RWPE2 (cell line): ENCODE measurements at regions not wholly inside any gene's neighbourhood (a gene's known extent, or its start where the extent isn't known, plus 50 kb on each side); places are given as distances from the start of the nearest gene placed in this dataset.

Source experiments
- ATAC-seq: fragments of 200-7000 bp; cut with Tn5 transposase; 3 replicates; pipeline ENCODE4 v1.9.1; 2021; ENCODE audit warnings: low read depth
- DNase-seq: peaks from one replicate; pipeline ENCODE4 v3.0.0-alpha.2; 2020; ENCODE audit warnings: low spot score
- H3K27ac ChIP-seq: fragments of 450-650 bp; 2 replicates; pipeline ENCODE4 v1.5.1; 2017; ENCODE audit warnings: mild to moderate bottlenecking; ENCODE audit not compliant: poor library complexity, severe bottlenecking
- H3K27me3 ChIP-seq: fragments of 250-450 bp; sonication (Bioruptor Pico); 2 replicates; pipeline ENCODE4 v1.5.1; 2021; ENCODE audit warnings: mild to moderate bottlenecking, moderate library complexity; ENCODE audit not compliant: insufficient read depth, poor library complexity, severe bottlenecking
- H3K36me3 ChIP-seq: fragments of 250-450 bp; sonication (Bioruptor Pico); 2 replicates; pipeline ENCODE4 v1.5.1; 2020; ENCODE audit warnings: low read depth, mild to moderate bottlenecking, moderate library complexity
- H3K4me1 ChIP-seq: fragments of 250-450 bp; sonication (Bioruptor Pico); 2 replicates; pipeline ENCODE4 v1.5.1; 2021; ENCODE audit warnings: mild to moderate bottlenecking, moderate library complexity; ENCODE audit not compliant: insufficient read depth, poor library complexity, severe bottlenecking
- H3K4me3 ChIP-seq: fragments of 250-450 bp; sonication (Bioruptor Pico); 2 replicates; pipeline ENCODE4 v1.5.1; 2021; ENCODE audit warnings: mild to moderate bottlenecking, moderate library complexity; ENCODE audit not compliant: severe bottlenecking
- H3K9me3 ChIP-seq: fragments of 250-450 bp; sonication (Bioruptor Pico); 2 replicates; pipeline ENCODE4 v1.5.1; 2021; ENCODE audit warnings: mild to moderate bottlenecking, moderate library complexity; ENCODE audit not compliant: severe bottlenecking
- TF ChIP-seq, protein P1 (sequence below): fragments of 450-650 bp; IDR thresholded peaks from one replicate; pipeline ENCODE4 v1.5.1; 2017; ENCODE audit warnings: mild to moderate bottlenecking, moderate library complexity; ENCODE audit not compliant: poor library complexity, severe bottlenecking

DNA sequence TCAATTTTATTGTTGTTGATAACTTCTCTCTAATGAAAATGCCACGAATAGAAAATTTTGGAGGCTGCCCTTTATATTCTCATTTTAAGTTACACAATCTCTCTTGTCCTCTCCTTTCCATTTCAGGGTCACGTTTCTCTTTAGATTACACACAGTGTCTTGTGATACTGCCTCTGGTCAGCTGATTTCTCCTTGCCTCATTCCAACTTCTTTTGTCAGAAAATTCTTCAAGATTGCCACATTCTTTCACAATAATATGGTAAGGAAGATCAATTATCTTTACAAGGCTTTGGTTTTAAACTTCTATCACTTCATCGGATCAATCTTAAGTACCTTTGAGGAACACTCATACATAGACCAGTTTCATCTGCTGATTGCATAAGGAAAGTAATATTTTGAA is 370.3 kb downstream of the RFPL4B start:
- Histone ChIP-seq H3K27me3 (no peaks in the 10 kb centered on the region), H3K4me1 (no peaks in the 10 kb centered on the region), H3K4me3 (no peak overlapping the region), H3K36me3 (no peaks in the 10 kb centered on the region), H3K9me3 (no peaks in the 10 kb centered on the region), H3K27ac (no peak overlapping the region)
- ATAC-seq, result no peak
- TF ChIP-seq, protein P1, sequence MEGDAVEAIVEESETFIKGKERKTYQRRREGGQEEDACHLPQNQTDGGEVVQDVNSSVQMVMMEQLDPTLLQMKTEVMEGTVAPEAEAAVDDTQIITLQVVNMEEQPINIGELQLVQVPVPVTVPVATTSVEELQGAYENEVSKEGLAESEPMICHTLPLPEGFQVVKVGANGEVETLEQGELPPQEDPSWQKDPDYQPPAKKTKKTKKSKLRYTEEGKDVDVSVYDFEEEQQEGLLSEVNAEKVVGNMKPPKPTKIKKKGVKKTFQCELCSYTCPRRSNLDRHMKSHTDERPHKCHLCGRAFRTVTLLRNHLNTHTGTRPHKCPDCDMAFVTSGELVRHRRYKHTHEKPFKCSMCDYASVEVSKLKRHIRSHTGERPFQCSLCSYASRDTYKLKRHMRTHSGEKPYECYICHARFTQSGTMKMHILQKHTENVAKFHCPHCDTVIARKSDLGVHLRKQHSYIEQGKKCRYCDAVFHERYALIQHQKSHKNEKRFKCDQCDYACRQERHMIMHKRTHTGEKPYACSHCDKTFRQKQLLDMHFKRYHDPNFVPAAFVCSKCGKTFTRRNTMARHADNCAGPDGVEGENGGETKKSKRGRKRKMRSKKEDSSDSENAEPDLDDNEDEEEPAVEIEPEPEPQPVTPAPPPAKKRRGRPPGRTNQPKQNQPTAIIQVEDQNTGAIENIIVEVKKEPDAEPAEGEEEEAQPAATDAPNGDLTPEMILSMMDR, result no peak
- no peak for DNase-seq

DNA sequence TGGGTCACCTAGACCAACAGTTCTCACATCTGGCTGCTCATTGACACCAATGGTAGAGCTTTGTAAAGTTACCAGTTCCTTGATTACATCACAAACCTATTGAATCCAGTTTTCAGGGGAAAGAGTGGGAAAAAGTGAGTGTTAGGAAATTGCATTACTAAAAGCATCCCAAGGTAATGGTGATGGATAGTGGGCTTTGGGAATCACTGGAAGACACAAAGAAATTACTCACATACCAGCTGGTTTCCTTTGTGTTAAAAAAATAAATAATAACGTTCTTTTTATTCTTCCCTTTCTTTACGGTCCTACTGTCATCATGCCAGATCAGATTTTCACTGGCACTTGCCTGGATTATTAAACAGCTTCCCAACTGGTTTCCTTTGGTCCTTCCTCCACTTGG is 370.7 kb downstream of the RFPL4B start:
- TF ChIP-seq, protein P1, result no peak
- H3K27ac ChIP-seq, result no peak overlapping the region
- no peaks in the 10 kb centered on the region for H3K9me3 ChIP-seq
- no peaks in the 10 kb centered on the region for H3K4me1 ChIP-seq
- no peak for DNase-seq
- no peaks in the 10 kb centered on the region for H3K36me3 ChIP-seq
- H3K4me3 ChIP-seq, result no peak overlapping the region
- no peak for ATAC-seq
- no peaks in the 10 kb centered on the region for H3K27me3 ChIP-seq

DNA sequence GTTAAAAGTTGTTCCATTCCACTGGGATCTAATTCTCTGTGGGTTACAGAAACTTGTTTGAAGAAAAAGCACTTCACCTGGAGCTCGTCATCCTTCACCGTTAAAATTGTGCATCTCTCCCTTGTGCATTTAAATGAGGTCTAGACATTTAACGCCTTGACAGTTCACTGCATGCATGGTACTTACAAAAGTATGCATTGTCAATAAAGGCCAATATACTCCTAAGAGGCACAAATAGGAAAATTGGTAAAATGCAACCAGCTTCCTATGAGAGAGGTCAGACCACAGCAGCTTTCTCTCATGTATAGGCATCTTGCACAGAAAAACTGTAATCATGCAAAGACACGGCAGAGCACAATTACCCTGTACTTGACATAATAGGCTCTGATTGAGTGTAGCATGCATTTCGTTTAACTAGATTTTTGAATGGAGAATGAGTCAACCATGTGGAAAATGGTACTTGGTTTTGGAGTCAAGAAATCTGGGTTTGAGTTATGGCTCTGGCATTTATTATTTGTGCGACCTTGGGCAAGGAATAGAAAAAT is 378.5 kb downstream of the RFPL4B start:
- H3K36me3 ChIP-seq, result no peaks in the 10 kb centered on the region
- H3K4me1 ChIP-seq, result no peaks in the 10 kb centered on the region
- DNase-seq, result no peak
- ATAC-seq, result no peak
- TF ChIP-seq, protein P1, result no peak
- H3K4me3 ChIP-seq, result no peak overlapping the region
- no peaks in the 10 kb centered on the region for H3K9me3 ChIP-seq
- H3K27ac ChIP-seq, result no peak overlapping the region
- H3K27me3 ChIP-seq, result no peaks in the 10 kb centered on the region

DNA sequence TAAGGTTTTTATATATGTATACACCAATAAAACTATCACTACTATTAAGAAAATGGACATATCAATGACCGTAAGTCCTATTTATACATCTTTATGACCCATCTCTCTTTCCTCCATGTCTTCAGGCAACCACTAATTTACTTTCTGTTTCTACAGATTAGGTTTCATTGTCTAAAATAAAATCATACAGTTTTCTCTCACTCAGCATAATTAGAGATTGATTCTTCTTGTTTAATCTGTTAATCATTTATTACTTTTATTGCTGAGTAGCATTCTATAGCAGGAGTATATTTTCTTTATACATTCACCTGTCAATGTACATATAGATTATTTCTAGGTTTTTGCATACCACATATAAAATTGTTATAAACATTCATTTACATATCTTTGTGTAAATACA is 388.0 kb downstream of the RFPL4B start:
- DNase-seq, result no peak
- no peaks in the 10 kb centered on the region for H3K4me1 ChIP-seq
- H3K36me3 ChIP-seq, result no peaks in the 10 kb centered on the region
- TF ChIP-seq, protein P1, result no peak
- H3K27me3 ChIP-seq, result no peaks in the 10 kb centered on the region
- H3K9me3 ChIP-seq, result no peaks in the 10 kb centered on the region
- no peak for ATAC-seq
- no peak overlapping the region for H3K4me3 ChIP-seq
- H3K27ac ChIP-seq, result no peak overlapping the region

DNA sequence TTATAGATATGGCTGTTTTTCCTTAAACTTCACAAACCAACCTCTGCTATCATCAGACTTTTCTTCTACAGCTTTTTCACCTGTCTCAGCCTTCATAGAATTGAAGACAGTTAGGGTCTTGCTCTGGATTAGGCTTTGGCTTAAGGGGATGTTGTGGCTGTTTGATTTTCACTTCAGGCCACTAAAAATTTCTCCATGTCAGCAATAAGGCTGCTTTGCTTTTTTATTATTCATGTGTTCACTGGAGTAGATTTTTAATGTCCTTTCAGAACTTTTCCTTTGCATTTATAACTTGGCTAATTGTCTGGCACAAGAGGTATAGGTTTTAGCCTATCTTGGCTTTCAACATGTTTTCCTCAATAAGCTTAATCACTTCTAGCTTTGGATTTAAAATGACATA is 392.6 kb downstream of the RFPL4B start:
- Histone ChIP-seq H3K27me3 (no peaks in the 10 kb centered on the region), H3K9me3 (no peaks in the 10 kb centered on the region), H3K36me3 (no peaks in the 10 kb centered on the region), H3K27ac (no peak overlapping the region), H3K4me1 (no peaks in the 10 kb centered on the region), H3K4me3 (no peak overlapping the region)
- ATAC-seq (no peak), DNase-seq (no peak)
- TF ChIP-seq, protein P1, result no peak
